ENCODE measurements at regions not wholly inside any gene's neighbourhood (a gene's known extent, or its start where the extent isn't known, plus 50 kb on each side); places are given as distances from the start of the nearest gene placed in this dataset.

DNA sequence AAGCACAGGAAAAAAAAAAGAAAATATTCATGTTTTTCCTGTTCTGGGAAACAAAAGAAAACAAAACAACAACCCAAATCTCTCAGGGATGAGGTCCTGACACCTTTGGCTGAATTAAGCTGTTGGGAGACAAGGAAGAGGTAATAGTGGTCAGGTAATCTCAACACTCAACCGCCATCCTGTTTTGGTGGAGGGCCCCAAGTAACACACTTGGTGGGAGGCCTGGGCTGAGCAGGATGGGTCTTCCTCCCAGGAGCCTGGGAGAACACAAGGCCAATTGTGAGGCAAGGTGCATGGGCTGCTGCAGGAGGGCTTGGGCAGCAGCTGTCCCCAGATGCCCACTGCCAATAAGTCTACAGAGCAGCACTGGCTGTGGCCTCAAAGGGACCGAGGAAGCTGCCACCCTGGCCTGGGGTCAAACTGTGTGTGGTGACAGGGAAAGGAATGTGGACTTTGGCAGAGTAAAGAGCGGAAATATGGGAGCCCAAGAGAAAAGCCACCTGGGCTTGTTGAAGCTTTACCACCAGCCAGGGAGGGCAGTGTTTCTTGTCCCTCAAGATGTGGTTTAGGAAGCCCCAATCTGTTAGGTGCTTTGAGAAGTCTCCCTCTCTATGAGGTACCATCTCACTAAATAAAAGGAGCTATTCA, 93.5 kb upstream of the SLC25A13 start:
- BruUV-seq (replicated peaks): no TSS peak
- H3K4me1 ChIP-seq (ENCODE audit: insufficient read depth, low read length, poor library complexity, severe bottlenecking): peaks cover 29% of the 10 kb centered on the region
- CTCF ChIA-PET: no interaction called here
- no peaks in the 10 kb centered on the region for H3K9me3 ChIP-seq (ENCODE audit: low read depth, low read length, poor library complexity, severe bottlenecking)
- no peaks in the 10 kb centered on the region for H3K36me3 ChIP-seq (ENCODE audit: insufficient read depth, low read length, poor library complexity, severe bottlenecking)
- H3K27ac ChIP-seq (ENCODE audit: low read depth, low read length, poor library complexity, severe bottlenecking): peak overlapping the region; percentile 44
- no peaks in the 10 kb centered on the region for H3K27me3 ChIP-seq (replicated peaks; ENCODE audit: insufficient read depth, low read depth, low read length, poor library complexity)
- H3K4me3 ChIP-seq (ENCODE audit: low read depth, low read length, poor library complexity, severe bottlenecking): no peak overlapping the region
- intact Hi-C loops (cut with micrococcal nuclease; ENCODE audit: unreplicated experiment): loop anchor here (1.0 to 5.0 kb wide), 4 partner anchors 332 to 609 kb away; partner anchors contain the start of gene DLX5
- TF ChIP-seq CTCF (conservative IDR thresholded peaks at IDR 0.05; ENCODE audit: low read depth, low read length) (no peak), EZH2 (IDR thresholded peaks at IDR 0.05; ENCODE audit: borderline replicate concordance, low read depth, low read length, poor library complexity, severe bottlenecking) (no peak)
- POLR2A ChIA-PET (ENCODE audit: low non-redundant PET): no interaction called here
- no peak for DNase-seq (ENCODE audit: low spot score)

DNA sequence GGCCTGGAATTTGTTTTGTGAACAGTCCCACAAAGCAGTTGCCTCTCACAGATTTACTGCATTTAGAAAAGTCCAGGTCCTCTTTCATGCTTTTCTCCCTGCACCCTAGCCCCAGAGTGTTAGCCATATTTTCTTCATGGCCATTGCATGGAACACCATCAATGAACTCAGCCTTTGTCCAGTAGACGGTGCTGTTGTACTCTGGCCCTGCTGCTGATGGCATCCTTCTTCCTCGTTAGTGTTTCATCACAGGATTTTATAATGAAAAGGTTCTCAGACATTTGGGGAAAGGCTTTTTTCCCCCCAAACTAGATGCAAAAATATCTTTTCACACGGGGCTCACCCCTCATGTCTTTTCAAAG, 93.0 kb upstream of the SLC25A13 start:
- BruUV-seq (replicated peaks): no TSS peak
- Histone ChIP-seq H3K4me3 (ENCODE audit: low read depth, low read length, poor library complexity, severe bottlenecking) (no peak overlapping the region), H3K9me3 (ENCODE audit: low read depth, low read length, poor library complexity, severe bottlenecking) (no peaks in the 10 kb centered on the region), H3K36me3 (ENCODE audit: insufficient read depth, low read length, poor library complexity, severe bottlenecking) (no peaks in the 10 kb centered on the region), H3K4me1 (ENCODE audit: insufficient read depth, low read length, poor library complexity, severe bottlenecking) (peaks cover 29% of the 10 kb centered on the region), H3K27me3 (replicated peaks; ENCODE audit: insufficient read depth, low read depth, low read length, poor library complexity) (no peaks in the 10 kb centered on the region), H3K27ac (ENCODE audit: low read depth, low read length, poor library complexity, severe bottlenecking) (peak overlapping the region; percentile 44)
- CTCF ChIA-PET: interaction anchor here (0.8 kb wide), 1 partner anchor 613 kb away, joined by 4 read pairs; no protein-coding TSS in a partner anchor
- peak; percentile 80 for DNase-seq (ENCODE audit: low spot score)
- TF ChIP-seq EZH2 (IDR thresholded peaks at IDR 0.05; ENCODE audit: borderline replicate concordance, low read depth, low read length, poor library complexity, severe bottlenecking) (no peak), CTCF (conservative IDR thresholded peaks at IDR 0.05; ENCODE audit: low read depth, low read length) (peak; percentile 85)
- intact Hi-C loops (cut with micrococcal nuclease; ENCODE audit: unreplicated experiment): loop anchor here (1.0 to 5.0 kb wide), 4 partner anchors 332 to 610 kb away; partner anchors contain the start of gene DLX5
- POLR2A ChIA-PET (ENCODE audit: low non-redundant PET): no interaction called here

DNA sequence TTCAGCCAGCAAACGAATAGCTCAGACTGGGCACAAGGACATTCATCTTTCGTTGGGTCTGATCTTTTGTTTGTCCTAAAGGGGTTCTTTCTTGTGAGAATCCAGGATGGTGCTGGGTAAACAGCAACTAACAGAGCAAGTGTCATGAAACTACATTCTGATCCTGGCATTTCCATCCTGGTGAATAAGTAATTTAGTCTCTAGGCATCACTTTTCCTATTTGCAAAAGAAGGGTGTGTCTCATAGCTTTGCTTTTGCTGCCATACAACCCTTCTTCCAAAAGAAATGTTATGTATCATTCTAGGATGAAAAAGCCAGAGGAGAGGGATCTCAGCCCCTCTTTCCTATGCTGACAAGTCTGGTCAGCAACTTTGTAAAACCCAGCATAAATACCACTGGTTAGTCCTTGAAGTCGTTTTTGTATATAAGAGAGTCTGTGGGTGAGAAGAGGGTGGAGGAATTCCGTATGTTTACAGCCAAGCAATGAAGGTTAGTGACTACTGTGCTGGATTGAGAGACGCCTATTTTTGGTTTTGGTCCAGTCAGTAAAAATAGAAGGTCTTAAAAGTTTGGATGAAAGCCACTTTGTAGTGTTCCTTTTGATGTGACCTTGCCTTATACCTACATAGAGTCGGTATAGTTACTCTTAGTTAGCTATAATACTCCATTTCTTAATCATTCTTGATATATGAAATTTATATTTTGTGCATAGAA, 88.4 kb upstream of the SLC25A13 start:
- POLR2A ChIA-PET (ENCODE audit: low non-redundant PET): no interaction called here
- DNase-seq (ENCODE audit: low spot score): no peak
- Histone ChIP-seq H3K9me3 (ENCODE audit: low read depth, low read length, poor library complexity, severe bottlenecking) (no peaks in the 10 kb centered on the region), H3K4me3 (ENCODE audit: low read depth, low read length, poor library complexity, severe bottlenecking) (no peak overlapping the region), H3K36me3 (ENCODE audit: insufficient read depth, low read length, poor library complexity, severe bottlenecking) (no peaks in the 10 kb centered on the region), H3K27me3 (replicated peaks; ENCODE audit: insufficient read depth, low read depth, low read length, poor library complexity) (no peaks in the 10 kb centered on the region), H3K4me1 (ENCODE audit: insufficient read depth, low read length, poor library complexity, severe bottlenecking) (peaks cover 7% of the 10 kb centered on the region), H3K27ac (ENCODE audit: low read depth, low read length, poor library complexity, severe bottlenecking) (no peak overlapping the region)
- BruUV-seq (replicated peaks): no TSS peak
- CTCF ChIA-PET: no interaction called here
- intact Hi-C loops (cut with micrococcal nuclease; ENCODE audit: unreplicated experiment): no loop called here
- no peak for TF ChIP-seq CTCF (conservative IDR thresholded peaks at IDR 0.05; ENCODE audit: low read depth, low read length)

Data from A673 (cell line).